CD4-positive, alpha-beta T cell (primary cell): ENCODE measurements at regions not wholly inside any gene's neighbourhood (a gene's known extent, or its start where the extent isn't known, plus 50 kb on each side); places are given as distances from the start of the nearest gene placed in this dataset.

Experiments
- ATAC-seq: fragments of 200-7000 bp; cut with Tn5 transposase; one replicate; pipeline ENCODE4 v1.10.0; 2022; ENCODE audit warnings: mild to moderate bottlenecking; ENCODE audit not compliant: poor library complexity
- CTCF ChIA-PET: fragments of 350-600 bp; sonication (Branson Sonifier 250); formaldehyde crosslinking; loops from one replicate; lab custom pipeline; 2021; ENCODE audit warnings: antibody characterized with exemption, inconsistent platforms; lab: Charles Lee
- POLR2A ChIA-PET: fragments of 350-600 bp; sonication (Branson Sonifier 250); formaldehyde crosslinking; loops from one replicate; lab custom pipeline; 2021; ENCODE audit warnings: antibody characterized with exemption, inconsistent platforms; lab: Charles Lee
- DNase-seq, 14 experiments: peaks; one replicate each; pipeline ENCODE4 v3.0.0-alpha.2; 2013 to 2020; ENCODE audit warnings: mixed read lengths in 2 of 14
- H3K27ac ChIP-seq, 2 donors: one replicate each; pipeline versions ENCODE4 v1.5.1 to v1.7.0; 2013; ENCODE audit warnings: low read length in 2 of 2, low read depth in 1 of 2, mild to moderate bottlenecking in 1 of 2
- H3K27me3 ChIP-seq, 2 experiments: 1 replicate in 1 of 2; 2 replicates in 1 of 2; pipeline versions ENCODE4 v1.6.1 to v1.7.0; 2013; ENCODE audit warnings: low read length in 2 of 2, control low read depth in 1 of 2, mild to moderate bottlenecking in 1 of 2, moderate library complexity in 1 of 2; ENCODE audit not compliant: insufficient read depth in 2 of 2, control insufficient read depth in 1 of 2
- H3K36me3 ChIP-seq: one replicate; pipeline ENCODE4 v1.6.1; 2013; ENCODE audit warnings: low read length, control low read depth; ENCODE audit not compliant: insufficient read depth
- H3K4me1 ChIP-seq: one replicate; pipeline ENCODE4 v1.6.1; 2013; ENCODE audit warnings: low read length, control low read depth; ENCODE audit not compliant: insufficient read depth
- H3K4me3 ChIP-seq: one replicate; pipeline ENCODE4 v1.5.1; 2013; ENCODE audit warnings: mild to moderate bottlenecking, low read length, moderate library complexity
- H3K9me3 ChIP-seq, 2 experiments: 1 replicate in 1 of 2; 2 replicates in 1 of 2; pipeline versions ENCODE4 v1.6.1 to v1.7.0; 2013; ENCODE audit warnings: low read length in 2 of 2, mild to moderate bottlenecking in 2 of 2, control low read depth in 1 of 2, moderate library complexity in 1 of 2; ENCODE audit not compliant: control insufficient read depth in 1 of 2, insufficient read depth in 1 of 2
- H3K27ac Mint-ChIP-seq: one replicate; pipeline ENCODE4 v1.8.0; 2020; ENCODE audit warnings: mixed read lengths
- H3K27me3 Mint-ChIP-seq: one replicate; pipeline ENCODE4 v1.8.0; 2021; ENCODE audit warnings: mixed read lengths
- H3K36me3 Mint-ChIP-seq: one replicate; pipeline ENCODE4 v1.8.0; 2021; ENCODE audit warnings: low read depth, mixed read lengths
- H3K4me1 Mint-ChIP-seq: one replicate; pipeline ENCODE4 v1.8.0; 2021; ENCODE audit warnings: low read depth, mixed read lengths
- H3K4me3 Mint-ChIP-seq: one replicate; pipeline ENCODE4 v1.8.0; 2020; ENCODE audit warnings: mild to moderate bottlenecking, mixed read lengths
- H3K9me3 Mint-ChIP-seq: one replicate; pipeline ENCODE4 v1.8.0; 2020; ENCODE audit warnings: mixed read lengths
- intact Hi-C, 2 experiments: fragments of 100-400 bp; cut with DNase I in 1 of 2; cut with micrococcal nuclease in 1 of 2; formaldehyde crosslinking; loops; one replicate each; pipeline versions ENCODE4 v1.15.1 to v1.9.0; 2023 to 2025; cut with DNase I, micrococcal nuclease
- TF ChIP-seq, protein P1 (sequence below): fragments of 200-600 bp; IDR thresholded peaks from one replicate; pipeline ENCODE4 v1.8.0; 2022; ENCODE audit warnings: antibody characterized with exemption, mild to moderate bottlenecking

DNA sequence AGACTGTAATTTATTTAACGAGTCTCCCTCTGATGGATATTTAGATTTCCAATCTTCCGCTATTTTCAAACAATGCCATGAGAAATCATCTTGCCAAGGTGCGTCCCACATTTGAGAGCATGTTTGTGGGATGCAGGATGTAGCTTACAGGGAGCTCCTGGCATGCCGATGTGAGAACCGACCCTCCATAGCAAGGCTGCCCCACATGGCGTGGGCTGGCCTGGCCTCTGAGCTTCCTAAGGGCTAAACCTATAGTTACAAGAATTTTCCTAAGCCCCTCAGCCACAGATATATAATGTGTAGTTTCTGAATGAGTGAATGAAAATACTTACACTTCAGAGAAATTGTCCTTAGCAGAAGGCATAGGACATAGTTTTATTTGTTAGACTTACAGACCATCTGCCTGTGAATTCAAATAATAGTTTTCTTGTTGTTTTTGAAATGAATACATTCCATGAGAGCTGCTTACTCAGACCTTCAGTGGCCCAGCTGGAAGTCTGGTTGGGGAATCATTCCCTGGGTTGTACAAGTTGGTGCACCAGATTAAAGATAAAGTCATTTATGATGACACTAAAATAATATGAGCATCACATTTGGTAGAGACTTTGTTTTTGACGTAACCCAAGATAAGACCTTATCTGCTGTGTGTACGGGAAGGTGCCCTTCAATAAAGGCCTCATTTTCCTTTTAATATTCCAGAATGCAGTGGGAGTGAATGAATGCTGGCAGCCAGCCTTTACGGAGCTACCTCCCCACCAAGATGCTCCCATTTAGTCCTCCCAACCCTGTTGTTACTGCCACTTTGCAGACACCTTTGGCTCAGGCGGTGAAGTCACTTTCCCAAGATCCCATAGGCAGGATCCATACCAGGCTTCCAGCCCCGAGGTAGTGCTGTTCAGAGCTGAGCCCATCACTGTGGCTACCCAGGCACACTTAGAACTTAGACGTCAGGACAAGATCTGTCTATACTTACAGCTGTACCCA, 107.1 kb downstream of the GLI2 start:
- no peaks in the 10 kb centered on the region for H3K4me1 ChIP-seq
- peaks cover 0 to 5% of the 10 kb centered on the region in 2 experiments for H3K27me3 ChIP-seq
- Mint-ChIP-seq H3K4me1 (no peaks in the 10 kb centered on the region), H3K27me3 (peaks cover 12% of the 10 kb centered on the region), H3K36me3 (no peaks in the 10 kb centered on the region), H3K27ac (no peak overlapping the region), H3K9me3 (no peaks in the 10 kb centered on the region), H3K4me3 (no peak overlapping the region)
- H3K27ac ChIP-seq = no peak overlapping the region
- ChIA-PET CTCF (no interaction called here), POLR2A (no interaction called here)
- peaks cover 0 to 5% of the 10 kb centered on the region in 2 experiments for H3K9me3 ChIP-seq
- ATAC-seq = no peak
- TF ChIP-seq, protein P1, sequence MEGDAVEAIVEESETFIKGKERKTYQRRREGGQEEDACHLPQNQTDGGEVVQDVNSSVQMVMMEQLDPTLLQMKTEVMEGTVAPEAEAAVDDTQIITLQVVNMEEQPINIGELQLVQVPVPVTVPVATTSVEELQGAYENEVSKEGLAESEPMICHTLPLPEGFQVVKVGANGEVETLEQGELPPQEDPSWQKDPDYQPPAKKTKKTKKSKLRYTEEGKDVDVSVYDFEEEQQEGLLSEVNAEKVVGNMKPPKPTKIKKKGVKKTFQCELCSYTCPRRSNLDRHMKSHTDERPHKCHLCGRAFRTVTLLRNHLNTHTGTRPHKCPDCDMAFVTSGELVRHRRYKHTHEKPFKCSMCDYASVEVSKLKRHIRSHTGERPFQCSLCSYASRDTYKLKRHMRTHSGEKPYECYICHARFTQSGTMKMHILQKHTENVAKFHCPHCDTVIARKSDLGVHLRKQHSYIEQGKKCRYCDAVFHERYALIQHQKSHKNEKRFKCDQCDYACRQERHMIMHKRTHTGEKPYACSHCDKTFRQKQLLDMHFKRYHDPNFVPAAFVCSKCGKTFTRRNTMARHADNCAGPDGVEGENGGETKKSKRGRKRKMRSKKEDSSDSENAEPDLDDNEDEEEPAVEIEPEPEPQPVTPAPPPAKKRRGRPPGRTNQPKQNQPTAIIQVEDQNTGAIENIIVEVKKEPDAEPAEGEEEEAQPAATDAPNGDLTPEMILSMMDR = no peak
- intact Hi-C loops = no loop called here
- no peak overlapping the region for H3K4me3 ChIP-seq
- H3K36me3 ChIP-seq = no peaks in the 10 kb centered on the region
- DNase-seq = no peak

DNA sequence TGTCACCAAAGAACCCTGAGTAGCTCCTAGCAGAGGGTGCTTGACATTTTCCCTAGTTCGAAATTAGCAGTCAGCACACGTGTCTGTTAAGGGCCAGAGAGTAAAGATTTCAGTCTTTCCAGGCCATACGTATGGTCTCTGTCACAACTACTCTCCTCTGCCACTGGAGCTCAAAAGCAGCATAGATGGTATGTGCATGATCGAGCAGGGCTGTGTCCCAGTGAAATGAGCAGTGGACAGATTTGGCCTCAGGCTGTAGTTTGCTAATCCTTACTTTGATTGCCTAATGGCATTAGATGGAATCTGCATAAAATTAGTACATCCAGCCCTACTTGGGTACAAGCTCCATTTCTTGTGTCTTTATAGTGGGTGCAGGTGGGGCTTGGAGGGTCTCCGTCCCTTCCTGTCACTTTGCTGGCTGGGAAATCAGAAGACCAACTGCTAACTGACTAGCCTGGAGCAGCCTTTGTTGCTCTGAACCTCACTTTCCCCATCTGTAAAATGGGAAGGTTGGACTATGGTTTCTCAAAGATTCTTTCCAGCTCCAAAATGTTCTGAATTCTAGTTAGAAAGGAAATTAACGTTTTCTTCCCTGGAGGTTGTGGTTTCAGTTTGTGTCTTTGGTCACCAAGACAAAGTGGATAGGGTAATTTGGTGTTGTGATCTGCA, 108.5 kb downstream of the GLI2 start:
- Mint-ChIP-seq H3K27me3 (peaks cover 12% of the 10 kb centered on the region), H3K27ac (no peak overlapping the region), H3K36me3 (no peaks in the 10 kb centered on the region), H3K4me3 (no peak overlapping the region), H3K4me1 (no peaks in the 10 kb centered on the region), H3K9me3 (peaks cover 4% of the 10 kb centered on the region)
- POLR2A ChIA-PET = no interaction called here
- peaks cover 0 to 5% of the 10 kb centered on the region in 2 experiments for H3K27me3 ChIP-seq
- intact Hi-C loops = no loop called here
- H3K36me3 ChIP-seq = no peaks in the 10 kb centered on the region
- no peak overlapping the region for H3K27ac ChIP-seq
- TF ChIP-seq, protein P1 = no peak
- peaks cover 0 to 16% of the 10 kb centered on the region in 2 experiments for H3K9me3 ChIP-seq
- no peak overlapping the region for H3K4me3 ChIP-seq
- CTCF ChIA-PET = no interaction called here
- DNase-seq = no peak
- ATAC-seq = no peak
- H3K4me1 ChIP-seq = no peaks in the 10 kb centered on the region

DNA sequence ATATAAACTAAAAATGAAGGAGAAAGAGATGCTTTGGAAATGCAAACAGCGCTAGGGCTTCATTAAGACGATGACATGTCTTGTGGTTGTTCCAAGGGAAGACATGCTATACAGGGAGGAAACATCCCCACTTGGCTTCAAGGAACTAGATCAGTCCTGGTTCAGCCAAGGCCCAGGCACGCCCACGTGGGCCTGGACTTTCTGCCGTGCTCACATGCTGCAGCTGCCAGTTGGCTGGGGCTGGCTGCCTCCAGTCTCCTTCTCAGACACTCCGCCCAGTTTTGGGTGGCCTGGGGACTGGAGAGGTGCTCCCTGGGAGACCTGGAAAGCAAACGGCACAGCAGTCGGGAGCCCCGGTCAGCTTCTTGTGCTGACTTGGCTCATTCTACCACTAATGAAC, 109.6 kb downstream of the GLI2 start:
- H3K36me3 ChIP-seq = no peaks in the 10 kb centered on the region
- no peaks in the 10 kb centered on the region for H3K36me3 Mint-ChIP-seq
- H3K4me1 ChIP-seq = no peaks in the 10 kb centered on the region
- no peak overlapping the region for H3K27ac ChIP-seq
- H3K4me3 ChIP-seq = no peak overlapping the region
- H3K4me1 Mint-ChIP-seq = no peaks in the 10 kb centered on the region
- CTCF ChIA-PET = no interaction called here
- no peak overlapping the region for H3K4me3 Mint-ChIP-seq
- no peak overlapping the region for H3K27ac Mint-ChIP-seq
- intact Hi-C loops = no loop called here
- no peak for DNase-seq
- H3K27me3 ChIP-seq = peaks cover 0 to 2% of the 10 kb centered on the region in 2 experiments
- peaks cover 7% of the 10 kb centered on the region for H3K27me3 Mint-ChIP-seq
- peaks cover 0 to 16% of the 10 kb centered on the region in 2 experiments for H3K9me3 ChIP-seq
- POLR2A ChIA-PET = no interaction called here
- peaks cover 4% of the 10 kb centered on the region for H3K9me3 Mint-ChIP-seq
- ATAC-seq = no peak
- TF ChIP-seq, protein P1 = no peak
